ENCODE measurements at regions not wholly inside any gene's neighbourhood (a gene's known extent, or its start where the extent isn't known, plus 50 kb on each side); places are given as distances from the start of the nearest gene placed in this dataset.

GRCh38 chr12:128043317-128043716, 223.7 kb upstream of the TMEM132C start:
- no peaks in the 10 kb centered on the region for H3K9me1 ChIP-seq (replicated peaks; ENCODE audit: control insufficient read depth, extremely low read depth, insufficient read depth, low read length)
- no peaks in the 10 kb centered on the region for H4K20me1 ChIP-seq (replicated peaks; ENCODE audit: control insufficient read depth, extremely low read depth, insufficient read depth, low read length)
- POLR2A ChIA-PET, result no interaction called here
- H3K4me2 ChIP-seq (ENCODE audit: insufficient read depth, low read length), result no peak overlapping the region
- CTCF ChIA-PET, result no interaction called here
- H3K9me3 ChIP-seq (replicated peaks; ENCODE audit: control insufficient read depth, insufficient read depth, low read length), result peaks cover 14% of the 10 kb centered on the region
- no peak overlapping the region for H2AFZ ChIP-seq (ENCODE audit: low read depth, low read length)
- H3K27ac ChIP-seq (ENCODE audit: insufficient read depth, low read depth, low read length), result no peak overlapping the region
- intact Hi-C loops (cut with micrococcal nuclease), result no loop called here
- FAIRE-seq (no peak), DNase-seq (ENCODE audit: low read depth, low spot score) (no peak)
- no peaks in the 10 kb centered on the region for H3K4me1 ChIP-seq (ENCODE audit: control insufficient read depth, extremely low read depth, insufficient read depth, low read length)
- dilution Hi-C loops (cut with MboI; ENCODE audit: extremely low pct_ligation_motif_present, low sequenced_read_pairs), result no loop called here
- no peaks in the 10 kb centered on the region for H3K79me2 ChIP-seq (ENCODE audit: control insufficient read depth, insufficient read depth, low read length)
- no TSS peak for BruUV-seq (replicated peaks)
- no peak overlapping the region for H3K4me3 ChIP-seq (replicated peaks in 1 of 3; ENCODE audit: insufficient read depth in 1 of 3, low read depth in 1 of 3, low read length in 3 of 3)
- H3K27me3 ChIP-seq (ENCODE audit: control insufficient read depth in 2 of 2, insufficient read depth in 2 of 2, low read length in 2 of 2), result no peaks in the 10 kb centered on the region
- H3K9ac ChIP-seq (replicated peaks; ENCODE audit: extremely low read depth, insufficient read depth, low read length), result no peak overlapping the region
- H3K36me3 ChIP-seq (ENCODE audit: control insufficient read depth in 2 of 2, extremely low read depth in 1 of 2, insufficient read depth in 2 of 2, low read length in 2 of 2), result no peaks in the 10 kb centered on the region
- TF ChIP-seq EZH2 (IDR thresholded peaks at IDR 0.05; ENCODE audit: borderline replicate concordance, low read depth, low read length, severe bottlenecking) (no peak), POLR2AphosphoS5 (IDR thresholded peaks at IDR 0.05; ENCODE audit: insufficient read depth, low read depth, low read length) (no peak), POLR2A (IDR thresholded peaks at IDR 0.05; ENCODE audit: low read depth, low read length) (no peak), MYC (IDR thresholded peaks at IDR 0.05; ENCODE audit: low read depth, low read length) (no peak)

DNA sequence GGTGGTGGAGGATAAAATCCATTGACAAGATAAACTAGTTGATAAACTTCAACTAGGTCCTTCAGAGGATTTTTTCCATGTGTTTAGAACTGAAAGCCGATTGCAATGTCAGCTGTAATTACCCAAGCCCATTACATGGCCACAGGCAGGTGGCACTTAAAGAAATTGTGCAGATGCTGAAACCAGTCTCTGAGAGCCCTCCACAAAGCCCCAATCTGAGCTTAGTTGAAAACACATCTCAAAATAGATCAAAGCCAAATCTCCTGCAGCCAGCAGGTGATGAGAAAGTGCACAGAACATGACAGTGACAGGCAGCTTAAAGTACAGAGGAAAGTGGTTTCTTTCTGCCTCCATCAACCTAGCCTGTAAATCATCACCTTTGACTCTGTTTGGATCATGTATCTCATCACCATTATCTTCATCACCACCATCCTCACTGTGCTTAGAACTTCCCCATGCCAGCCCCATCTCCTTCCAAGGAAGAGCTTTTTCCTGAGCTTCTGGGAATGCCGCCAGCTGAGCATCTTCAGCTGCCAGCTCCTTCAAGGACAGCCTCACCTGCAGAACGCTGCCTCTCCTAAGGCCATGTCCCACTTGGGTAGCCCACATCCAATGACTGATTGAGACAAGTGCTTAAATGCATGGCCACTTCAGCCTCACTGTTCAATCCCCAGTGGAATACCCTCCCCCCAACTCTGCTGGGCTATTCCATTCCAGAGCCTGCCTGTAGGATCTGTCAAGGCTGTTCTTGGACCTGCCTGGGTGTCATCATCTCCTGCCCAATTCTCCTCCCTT, 219.5 kb upstream of the TMEM132C start:
- FAIRE-seq (no peak), DNase-seq (ENCODE audit: low read depth, low spot score) (no peak)
- CTCF ChIA-PET, result no interaction called here
- Histone ChIP-seq H3K4me2 (ENCODE audit: insufficient read depth, low read length) (no peak overlapping the region), H3K4me1 (ENCODE audit: control insufficient read depth, extremely low read depth, insufficient read depth, low read length) (no peaks in the 10 kb centered on the region), H2AFZ (ENCODE audit: low read depth, low read length) (no peak overlapping the region), H3K36me3 (ENCODE audit: control insufficient read depth in 2 of 2, extremely low read depth in 1 of 2, insufficient read depth in 2 of 2, low read length in 2 of 2) (no peaks in the 10 kb centered on the region), H3K4me3 (replicated peaks in 1 of 3; ENCODE audit: insufficient read depth in 1 of 3, low read depth in 1 of 3, low read length in 3 of 3) (no peak overlapping the region), H3K9me3 (replicated peaks; ENCODE audit: control insufficient read depth, insufficient read depth, low read length) (peaks cover 5% of the 10 kb centered on the region), H3K9me1 (replicated peaks; ENCODE audit: control insufficient read depth, extremely low read depth, insufficient read depth, low read length) (no peaks in the 10 kb centered on the region), H3K27me3 (ENCODE audit: control insufficient read depth in 2 of 2, insufficient read depth in 2 of 2, low read length in 2 of 2) (no peaks in the 10 kb centered on the region), H3K27ac (ENCODE audit: insufficient read depth, low read depth, low read length) (no peak overlapping the region), H3K9ac (replicated peaks; ENCODE audit: extremely low read depth, insufficient read depth, low read length) (no peak overlapping the region), H3K79me2 (ENCODE audit: control insufficient read depth, insufficient read depth, low read length) (no peaks in the 10 kb centered on the region), H4K20me1 (replicated peaks; ENCODE audit: control insufficient read depth, extremely low read depth, insufficient read depth, low read length) (no peaks in the 10 kb centered on the region)
- dilution Hi-C loops (cut with MboI; ENCODE audit: extremely low pct_ligation_motif_present, low sequenced_read_pairs), result no loop called here
- TF ChIP-seq POLR2A (IDR thresholded peaks at IDR 0.05; ENCODE audit: low read depth, low read length) (no peak), EZH2 (IDR thresholded peaks at IDR 0.05; ENCODE audit: borderline replicate concordance, low read depth, low read length, severe bottlenecking) (no peak), GATA2 (IDR thresholded peaks at IDR 0.05; ENCODE audit: insufficient read depth, insufficient read length, low read depth, low read length) (no peak), POLR2AphosphoS5 (IDR thresholded peaks at IDR 0.05; ENCODE audit: insufficient read depth, low read depth, low read length) (no peak)
- TF ChIP-seq, protein P1, sequence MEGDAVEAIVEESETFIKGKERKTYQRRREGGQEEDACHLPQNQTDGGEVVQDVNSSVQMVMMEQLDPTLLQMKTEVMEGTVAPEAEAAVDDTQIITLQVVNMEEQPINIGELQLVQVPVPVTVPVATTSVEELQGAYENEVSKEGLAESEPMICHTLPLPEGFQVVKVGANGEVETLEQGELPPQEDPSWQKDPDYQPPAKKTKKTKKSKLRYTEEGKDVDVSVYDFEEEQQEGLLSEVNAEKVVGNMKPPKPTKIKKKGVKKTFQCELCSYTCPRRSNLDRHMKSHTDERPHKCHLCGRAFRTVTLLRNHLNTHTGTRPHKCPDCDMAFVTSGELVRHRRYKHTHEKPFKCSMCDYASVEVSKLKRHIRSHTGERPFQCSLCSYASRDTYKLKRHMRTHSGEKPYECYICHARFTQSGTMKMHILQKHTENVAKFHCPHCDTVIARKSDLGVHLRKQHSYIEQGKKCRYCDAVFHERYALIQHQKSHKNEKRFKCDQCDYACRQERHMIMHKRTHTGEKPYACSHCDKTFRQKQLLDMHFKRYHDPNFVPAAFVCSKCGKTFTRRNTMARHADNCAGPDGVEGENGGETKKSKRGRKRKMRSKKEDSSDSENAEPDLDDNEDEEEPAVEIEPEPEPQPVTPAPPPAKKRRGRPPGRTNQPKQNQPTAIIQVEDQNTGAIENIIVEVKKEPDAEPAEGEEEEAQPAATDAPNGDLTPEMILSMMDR (IDR thresholded peaks at IDR 0.05; ENCODE audit: extremely low read depth in 1 of 2, insufficient read depth in 1 of 2, low read depth in 1 of 2, low read length in 2 of 2), result no peak
- POLR2A ChIA-PET, result no interaction called here
- intact Hi-C loops (cut with micrococcal nuclease), result no loop called here
- no TSS peak for BruUV-seq (replicated peaks)

Measured in endothelial cell of umbilical vein (primary cell).